Pancreas (tissue), 10 donors: ENCODE measurements at regions not wholly inside any gene's neighbourhood (a gene's known extent, or its start where the extent isn't known, plus 50 kb on each side); places are given as distances from the start of the nearest gene placed in this dataset.

ENCODE experiments used
- ATAC-seq, 4 donors: fragments of 200-7000 bp; cut with Tn5 transposase; one replicate each; pipeline versions ENCODE4 v1.8.0 to v1.9.1; 2020; ENCODE audit warnings: mild to moderate bottlenecking in 4 of 4, moderate library complexity in 4 of 4
- DNase-seq, 6 donors: peaks; one replicate each; pipeline ENCODE4 v3.0.0-alpha.2; 2020
- FAIRE-seq: peaks from 2 replicates; lab custom pipeline; 2012; peaks lifted over from hg19 to GRCh38; lab: Jason Lieb, UNC
- H3K27ac ChIP-seq, 4 donors: fragments of 200-600 bp; sonication (generic); 1 replicate in 3 of 4; 2 replicates in 1 of 4; pipeline versions ENCODE4 v1.5.0 to v1.8.0; 2020
- H3K27me3 ChIP-seq, 4 donors: fragments of 200-600 bp; one replicate each; pipeline ENCODE4 v1.8.0; 2021
- H3K36me3 ChIP-seq, 3 donors: fragments of 200-600 bp; sonication (generic) in 1 of 3; one replicate each; pipeline versions ENCODE4 v1.5.0 to v1.8.0; 2020 to 2021
- H3K4me1 ChIP-seq, 3 donors: fragments of 200-600 bp; one replicate each; pipeline ENCODE4 v1.8.0; 2021
- H3K4me3 ChIP-seq, 4 donors: fragments of 200-600 bp; sonication (generic) in 2 of 4; one replicate each; pipeline versions ENCODE4 v1.5.0 to v1.8.0; 2020 to 2021
- H3K9me3 ChIP-seq, 4 donors: fragments of 200-600 bp; one replicate each; pipeline ENCODE4 v1.8.0; 2021
- CTCF ChIP-seq, 4 donors: fragments of 200-600 bp; sonication (generic) in 3 of 4; IDR thresholded peaks; one replicate each; pipeline versions ENCODE4 v1.5.0 to v1.8.0; 2021; ENCODE audit warnings: antibody characterized with exemption in 4 of 4
- WGBS, 2 donors: extraction: QIAGEN DNeasy Blood & Tissue Kit; methylation state at CpG; one replicate each; pipeline ENCODE4 v1.1.7; 2013; 5-methylcytosine and 5-hydroxymethylcytosine counted together
- intact Hi-C, 3 donors: fragments of 100-400 bp; cut with DNase I; formaldehyde crosslinking; loops; one replicate each; pipeline versions ENCODE4 v1.11.1 to v1.14.2; 2022
- donor health status: healthy with polysubstance abuse.
- donor health status: DM: no; HTN: no; CAD: no; lungs with moderate emphysema.
- donor health status: DM: no; HTN: no; CAD: no.
- donor health status: control.
- donor health status: control.
- donor health status: Bipolar disorder and iron deficiency.
- donor health status: DM: yes; HTN: yes; CAD: no.
- donor health status: DM: no; HTN: no; CAD: no.
- donor health status: DM: no; HTN: no; CAD: no.
- donor health status: DM: yes; HTN: yes; CAD: no.

GRCh38 chr17:71208111-71208704 lies 912.6 kb upstream of the SOX9 start:
- no peak for DNase-seq
- Histone ChIP-seq H3K27ac (no peak overlapping the region), H3K4me1 (no peaks in the 10 kb centered on the region), H3K27me3 (no peaks in the 10 kb centered on the region), H3K9me3 (no peaks in the 10 kb centered on the region), H3K4me3 (no peak overlapping the region), H3K36me3 (no peaks in the 10 kb centered on the region)
- ATAC-seq = no peak
- TF ChIP-seq CTCF (IDR thresholded peaks at IDR 0.05) = no peak
- no peak for FAIRE-seq
- WGBS, 2 donors = 86 to 96% methylated on average over 3 of the region's 3 CpGs
- intact Hi-C loops = no loop called here

GRCh38 chr17:71213936-71214335 lies 906.9 kb upstream of the SOX9 start:
- no peaks in the 10 kb centered on the region for H3K36me3 ChIP-seq
- no peak overlapping the region for H3K4me3 ChIP-seq
- DNase-seq (no peak), ATAC-seq (no peak), FAIRE-seq (no peak)
- no peaks in the 10 kb centered on the region for H3K9me3 ChIP-seq
- no peak overlapping the region for H3K27ac ChIP-seq
- WGBS, 2 donors = 89 to 100% methylated on average over 1 of the region's 1 CpG
- intact Hi-C loops = no loop called here
- TF ChIP-seq CTCF (IDR thresholded peaks at IDR 0.05) = no peak
- no peaks in the 10 kb centered on the region for H3K4me1 ChIP-seq
- peaks cover 0 to 3% (median 0%) of the 10 kb centered on the region in 4 donors for H3K27me3 ChIP-seq

- Histone ChIP-seq H3K27me3 (peaks cover 0 to 3% (median 0%) of the 10 kb centered on the region in 4 donors), H3K9me3 (no peaks in the 10 kb centered on the region), H3K27ac (no peak overlapping the region), H3K4me1 (no peaks in the 10 kb centered on the region), H3K36me3 (no peaks in the 10 kb centered on the region), H3K4me3 (no peak overlapping the region)
- FAIRE-seq (no peak), DNase-seq (no peak), ATAC-seq (no peak)
- intact Hi-C loops = no loop called here
- WGBS, 2 donors = 86 to 97% methylated on average over 2 of the region's 2 CpGs
- TF ChIP-seq CTCF (IDR thresholded peaks at IDR 0.05) = no peak
Observed at GRCh38 chr17:71217769-71218168, 903.1 kb upstream of the SOX9 start.

- Histone ChIP-seq H3K9me3 (no peaks in the 10 kb centered on the region), H3K4me3 (no peak overlapping the region), H3K36me3 (no peaks in the 10 kb centered on the region), H3K4me1 (no peaks in the 10 kb centered on the region), H3K27me3 (no peaks in the 10 kb centered on the region), H3K27ac (no peak overlapping the region)
- peak in 1 of 6 donors; percentile 9 for DNase-seq
- intact Hi-C loops = no loop called here
- WGBS, 2 donors = 66 to 75% methylated on average over 3 of the region's 3 CpGs
- no peak for TF ChIP-seq CTCF (IDR thresholded peaks at IDR 0.05)
- FAIRE-seq = no peak
- ATAC-seq = peak in 1 of 4 donors; percentile 29
Observed at GRCh38 chr17:71224824-71225575, 895.8 kb upstream of the SOX9 start.

DNA sequence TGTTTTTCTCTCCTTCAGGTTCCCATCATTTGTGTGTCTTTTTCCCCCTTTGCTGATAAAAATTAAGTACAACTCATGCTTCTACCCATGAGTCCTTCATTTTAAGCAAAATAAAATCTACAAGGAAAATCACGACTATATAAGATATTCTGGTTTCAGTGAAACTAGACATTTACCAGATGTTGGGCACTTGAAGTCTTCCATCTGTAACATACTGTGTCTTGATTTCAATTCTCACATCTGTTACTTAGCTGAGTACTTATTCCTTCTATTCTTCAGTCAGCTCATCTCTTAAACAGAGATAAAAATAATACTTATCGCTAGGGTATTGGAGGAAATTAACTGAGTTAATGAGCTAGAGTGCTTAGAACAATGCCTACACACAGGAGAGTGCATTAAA lies 893.0 kb upstream of the SOX9 start:
- WGBS, 2 donors = 78 to 80% methylated on average over 2 of the region's 2 CpGs
- Histone ChIP-seq H3K27me3 (no peaks in the 10 kb centered on the region), H3K4me3 (no peak overlapping the region), H3K27ac (no peak overlapping the region), H3K4me1 (no peaks in the 10 kb centered on the region), H3K9me3 (no peaks in the 10 kb centered on the region), H3K36me3 (no peaks in the 10 kb centered on the region)
- no peak for ATAC-seq
- no peak for DNase-seq
- no peak for FAIRE-seq
- no peak for TF ChIP-seq CTCF (IDR thresholded peaks at IDR 0.05)
- intact Hi-C loops = no loop called here
